ENCODE measurements at regions not wholly inside any gene's neighbourhood (a gene's known extent, or its start where the extent isn't known, plus 50 kb on each side); places are given as distances from the start of the nearest gene placed in this dataset.

GRCh38 chr13:111399334-111399733 is 78.9 kb downstream of the TEX29 start:
- Histone ChIP-seq H3K27me3 (ENCODE audit: insufficient read depth, low read length, poor library complexity, severe bottlenecking) (no peaks in the 10 kb centered on the region), H3K9me2 (replicated peaks; ENCODE audit: low read depth, low read length) (no peaks in the 10 kb centered on the region), H3F3A (ENCODE audit: low read depth) (no peaks in the 10 kb centered on the region), H4K20me1 (ENCODE audit: insufficient read depth, low read length, poor library complexity, severe bottlenecking) (no peaks in the 10 kb centered on the region), H3K4me3 (ENCODE audit: low read length, poor library complexity, severe bottlenecking) (no peak overlapping the region), H3K79me2 (ENCODE audit: insufficient read depth, low read length) (no peaks in the 10 kb centered on the region), H2AFZ (ENCODE audit: low read length) (no peak overlapping the region), H3K4me1 (ENCODE audit: insufficient read depth, low read length, poor library complexity, severe bottlenecking) (no peaks in the 10 kb centered on the region), H3K9ac (ENCODE audit: low read depth, low read length, poor library complexity, severe bottlenecking) (no peak overlapping the region), H3K9me3 (ENCODE audit: insufficient read depth, low read depth, low read length) (no peaks in the 10 kb centered on the region; the same call in 1 of the 2 replicates), H3K36me3 (ENCODE audit: insufficient read depth, low read length) (no peaks in the 10 kb centered on the region), H3K4me2 (ENCODE audit: low read depth, low read length, poor library complexity, severe bottlenecking) (no peak overlapping the region)
- TF ChIP-seq CTCF (conservative IDR thresholded peaks at IDR 0.05; ENCODE audit: low read length), result no peak
- no peak for TF ChIP-seq EZH2phosphoT487 (IDR thresholded peaks at IDR 0.05; ENCODE audit: borderline replicate concordance)

- Histone ChIP-seq H2AFZ (ENCODE audit: low read length) (no peak overlapping the region), H4K20me1 (ENCODE audit: insufficient read depth, low read length, poor library complexity, severe bottlenecking) (no peaks in the 10 kb centered on the region), H3F3A (ENCODE audit: low read depth) (no peaks in the 10 kb centered on the region), H3K4me3 (ENCODE audit: low read length, poor library complexity, severe bottlenecking) (no peak overlapping the region), H3K4me1 (ENCODE audit: insufficient read depth, low read length, poor library complexity, severe bottlenecking) (no peaks in the 10 kb centered on the region), H3K9ac (ENCODE audit: low read depth, low read length, poor library complexity, severe bottlenecking) (no peak overlapping the region), H3K36me3 (ENCODE audit: insufficient read depth, low read length) (no peaks in the 10 kb centered on the region), H3K9me3 (ENCODE audit: insufficient read depth, low read depth, low read length) (no peaks in the 10 kb centered on the region; the same call in 1 of the 2 replicates), H3K79me2 (ENCODE audit: insufficient read depth, low read length) (no peaks in the 10 kb centered on the region), H3K27me3 (ENCODE audit: insufficient read depth, low read length, poor library complexity, severe bottlenecking) (no peaks in the 10 kb centered on the region), H3K4me2 (ENCODE audit: low read depth, low read length, poor library complexity, severe bottlenecking) (no peak overlapping the region), H3K9me2 (replicated peaks; ENCODE audit: low read depth, low read length) (no peaks in the 10 kb centered on the region)
- TF ChIP-seq CTCF (conservative IDR thresholded peaks at IDR 0.05; ENCODE audit: low read length) (no peak), EZH2phosphoT487 (IDR thresholded peaks at IDR 0.05; ENCODE audit: borderline replicate concordance) (no peak)
Observed at GRCh38 chr13:111399776-111400538, 79.5 kb downstream of the TEX29 start.

GRCh38 chr13:111401151-111401550 is 80.7 kb downstream of the TEX29 start:
- Histone ChIP-seq H4K20me1 (ENCODE audit: insufficient read depth, low read length, poor library complexity, severe bottlenecking) (no peaks in the 10 kb centered on the region), H3K9me2 (replicated peaks; ENCODE audit: low read depth, low read length) (no peaks in the 10 kb centered on the region), H3K9ac (ENCODE audit: low read depth, low read length, poor library complexity, severe bottlenecking) (no peak overlapping the region), H3K79me2 (ENCODE audit: insufficient read depth, low read length) (no peaks in the 10 kb centered on the region), H3K4me1 (ENCODE audit: insufficient read depth, low read length, poor library complexity, severe bottlenecking) (no peaks in the 10 kb centered on the region), H3F3A (ENCODE audit: low read depth) (no peaks in the 10 kb centered on the region), H3K4me2 (ENCODE audit: low read depth, low read length, poor library complexity, severe bottlenecking) (no peak overlapping the region), H3K27me3 (ENCODE audit: insufficient read depth, low read length, poor library complexity, severe bottlenecking) (no peaks in the 10 kb centered on the region), H3K36me3 (ENCODE audit: insufficient read depth, low read length) (no peaks in the 10 kb centered on the region), H2AFZ (ENCODE audit: low read length) (no peak overlapping the region), H3K4me3 (ENCODE audit: low read length, poor library complexity, severe bottlenecking) (no peak overlapping the region), H3K9me3 (ENCODE audit: insufficient read depth, low read depth, low read length) (no peaks in the 10 kb centered on the region)
- TF ChIP-seq CTCF (conservative IDR thresholded peaks at IDR 0.05; ENCODE audit: low read length) (no peak), EZH2phosphoT487 (IDR thresholded peaks at IDR 0.05; ENCODE audit: borderline replicate concordance) (no peak)

Data from Loucy (cell line).